H9 (cell line): ENCODE measurements at regions not wholly inside any gene's neighbourhood (a gene's known extent, or its start where the extent isn't known, plus 50 kb on each side); places are given as distances from the start of the nearest gene placed in this dataset.

ENCODE experiments used
- DNase-seq: peaks from one replicate; pipeline ENCODE4 v3.0.0-alpha.2; 2017
- H2AFZ ChIP-seq: one replicate; pipeline ENCODE4 v1.6.1; 2013; ENCODE audit warnings: mild to moderate bottlenecking, low read length, control low read depth, moderate library complexity
- H2AK5ac ChIP-seq: 2 replicates; pipeline ENCODE4 v1.6.1; 2013; ENCODE audit warnings: low read length, control low read depth, mixed read lengths; ENCODE audit not compliant: insufficient read length
- H2BK120ac ChIP-seq: one replicate; pipeline ENCODE4 v1.6.1; 2013; ENCODE audit warnings: low read depth, mild to moderate bottlenecking, low read length, control low read depth, inconsistent platforms; ENCODE audit not compliant: poor library complexity, severe bottlenecking
- H2BK12ac ChIP-seq: 2 replicates; pipeline ENCODE4 v1.6.1; 2013; ENCODE audit warnings: low read length, control low read depth, mixed read lengths, low read depth; ENCODE audit not compliant: insufficient read length
- H2BK15ac ChIP-seq: 2 replicates; pipeline ENCODE4 v1.6.1; 2013; ENCODE audit warnings: low read depth, low read length, control low read depth
- H2BK20ac ChIP-seq: one replicate; pipeline ENCODE4 v1.6.1; 2013; ENCODE audit warnings: low read depth, mild to moderate bottlenecking, low read length, control low read depth, inconsistent platforms; ENCODE audit not compliant: poor library complexity, severe bottlenecking
- H2BK5ac ChIP-seq: 2 replicates; pipeline ENCODE4 v1.6.1; 2013; ENCODE audit warnings: low read length, control low read depth, mixed read lengths; ENCODE audit not compliant: insufficient read length
- H3K14ac ChIP-seq: 2 replicates; pipeline ENCODE4 v1.6.1; 2013; ENCODE audit warnings: low read length, control low read depth; ENCODE audit not compliant: insufficient read depth
- H3K18ac ChIP-seq: 2 replicates; pipeline ENCODE4 v1.6.1; 2013; ENCODE audit warnings: low read depth, mild to moderate bottlenecking, mixed read lengths, low read length, control low read depth; ENCODE audit not compliant: insufficient read length
- H3K23ac ChIP-seq: 2 replicates; pipeline ENCODE4 v1.6.1; 2013; ENCODE audit warnings: low read length, control low read depth, mixed read lengths, low read depth; ENCODE audit not compliant: insufficient read length
- H3K23me2 ChIP-seq: 2 replicates; pipeline ENCODE4 v1.6.1; 2013; ENCODE audit warnings: low read depth, mild to moderate bottlenecking, mixed read lengths, low read length, control low read depth; ENCODE audit not compliant: insufficient read length, poor library complexity, severe bottlenecking
- H3K27ac ChIP-seq: 2 replicates; pipeline ENCODE4 v1.5.1; 2013; ENCODE audit warnings: low read length, control low read depth, mixed read lengths, low read depth; ENCODE audit not compliant: insufficient read length
- H3K27me3 ChIP-seq: 2 replicates; pipeline ENCODE4 v1.6.1; 2013; ENCODE audit warnings: low read length, control low read depth, inconsistent platforms; ENCODE audit not compliant: insufficient read depth
- H3K4ac ChIP-seq: 2 replicates; pipeline ENCODE4 v1.6.1; 2013; ENCODE audit warnings: low read depth, mild to moderate bottlenecking, control low read depth, inconsistent platforms, low read length, moderate library complexity
- H3K4me1 ChIP-seq: 2 replicates; pipeline ENCODE4 v1.6.1; 2013; ENCODE audit warnings: low read length, control low read depth, inconsistent platforms; ENCODE audit not compliant: insufficient read depth
- H3K4me2 ChIP-seq: 2 replicates; pipeline ENCODE4 v1.6.1; 2013; ENCODE audit warnings: low read length, control low read depth, mixed read lengths; ENCODE audit not compliant: insufficient read length, insufficient read depth
- H3K56ac ChIP-seq: 2 replicates; pipeline ENCODE4 v1.6.1; 2013; ENCODE audit warnings: low read depth, mild to moderate bottlenecking, mixed read lengths, low read length, control low read depth; ENCODE audit not compliant: insufficient read length
- H3K79me1 ChIP-seq: 2 replicates; pipeline ENCODE4 v1.6.1; 2013; ENCODE audit warnings: low read depth, mild to moderate bottlenecking, moderate library complexity, low read length, control low read depth, inconsistent platforms; ENCODE audit not compliant: insufficient read depth, poor library complexity, severe bottlenecking
- H3K79me2 ChIP-seq: 2 replicates; pipeline ENCODE4 v1.6.1; 2013; ENCODE audit warnings: low read length, control low read depth, inconsistent platforms; ENCODE audit not compliant: insufficient read depth
- H3K9ac ChIP-seq: 2 replicates; pipeline ENCODE4 v1.6.1; 2013; ENCODE audit warnings: low read length, control low read depth, mixed read lengths; ENCODE audit not compliant: insufficient read length; ENCODE audit errors: extremely low read depth
- H3K9me3 ChIP-seq: one replicate; pipeline ENCODE4 v1.6.1; 2013; ENCODE audit warnings: low read depth, low read length, inconsistent platforms; ENCODE audit not compliant: control insufficient read depth
- H3T11ph ChIP-seq: one replicate; pipeline ENCODE4 v1.6.1; 2013; ENCODE audit warnings: mild to moderate bottlenecking, low read length, control low read depth, inconsistent platforms
- H4K20me1 ChIP-seq: one replicate; pipeline ENCODE4 v1.6.1; 2013; ENCODE audit not compliant: control insufficient read depth, insufficient read length, insufficient read depth
- H4K5ac ChIP-seq: 2 replicates; pipeline ENCODE4 v1.6.1; 2013; ENCODE audit warnings: low read depth, mild to moderate bottlenecking, mixed read lengths, low read length, control low read depth; ENCODE audit not compliant: insufficient read length
- H4K8ac ChIP-seq: replicated peaks from 2 replicates; pipeline ENCODE4 v1.6.1; 2013; ENCODE audit warnings: low read length, control low read depth, mixed read lengths, low read depth; ENCODE audit not compliant: insufficient read length
- H4K91ac ChIP-seq: 2 replicates; pipeline ENCODE4 v1.6.1; 2013; ENCODE audit warnings: low read depth, mild to moderate bottlenecking, moderate library complexity, mixed read lengths, low read length, control low read depth; ENCODE audit not compliant: insufficient read length
- H3K27ac Mint-ChIP-seq, 3 experiments: 2 replicates in 2 of 3; 3 replicates in 1 of 3; pipeline ENCODE4 v1.8.0; 2020 to 2021; ENCODE audit warnings: mixed read lengths in 3 of 3, mild to moderate bottlenecking in 1 of 3, moderate library complexity in 1 of 3
- H3K27me3 Mint-ChIP-seq: 2 replicates; pipeline ENCODE4 v1.8.0; 2021; ENCODE audit warnings: low read depth, mild to moderate bottlenecking, moderate library complexity, mixed read lengths
- H3K36me3 Mint-ChIP-seq, 3 experiments: 2 replicates in 2 of 3; 3 replicates in 1 of 3; pipeline ENCODE4 v1.8.0; 2020 to 2021; ENCODE audit warnings: low read depth in 3 of 3, mixed read lengths in 3 of 3; ENCODE audit not compliant: insufficient read depth in 1 of 3
- H3K4me1 Mint-ChIP-seq, 2 experiments: 2 replicates each; pipeline ENCODE4 v1.8.0; 2020; ENCODE audit warnings: mixed read lengths in 2 of 2
- H3K4me3 Mint-ChIP-seq, 2 experiments: 2 replicates in 1 of 2; 3 replicates in 1 of 2; pipeline ENCODE4 v1.8.0; 2020 to 2021; ENCODE audit warnings: mild to moderate bottlenecking in 2 of 2, mixed read lengths in 2 of 2, moderate library complexity in 1 of 2
- H3K9me3 Mint-ChIP-seq, 2 experiments: 2 replicates in 1 of 2; 3 replicates in 1 of 2; pipeline ENCODE4 v1.8.0; 2020; ENCODE audit warnings: mild to moderate bottlenecking in 2 of 2, mixed read lengths in 2 of 2, moderate library complexity in 1 of 2
- WGBS: extraction: QIAGEN DNeasy Blood & Tissue Kit; methylation state at CpG from one replicate; pipeline ENCODE4 v1.1.7; 2013; ENCODE audit warnings: missing lambda C conversion rate, low lambda C conversion rate, mixed read lengths; ENCODE audit not compliant: insufficient read length; ENCODE audit errors: extremely low coverage; 5-methylcytosine and 5-hydroxymethylcytosine counted together
- TF ChIP-seq, protein P1 (sequence below): fragments of 200-600 bp; sonication (generic); conservative IDR thresholded peaks from 3 replicates; pipeline ENCODE4 v1.8.0; 2021; ENCODE audit warnings: antibody characterized with exemption, mild to moderate bottlenecking

DNA sequence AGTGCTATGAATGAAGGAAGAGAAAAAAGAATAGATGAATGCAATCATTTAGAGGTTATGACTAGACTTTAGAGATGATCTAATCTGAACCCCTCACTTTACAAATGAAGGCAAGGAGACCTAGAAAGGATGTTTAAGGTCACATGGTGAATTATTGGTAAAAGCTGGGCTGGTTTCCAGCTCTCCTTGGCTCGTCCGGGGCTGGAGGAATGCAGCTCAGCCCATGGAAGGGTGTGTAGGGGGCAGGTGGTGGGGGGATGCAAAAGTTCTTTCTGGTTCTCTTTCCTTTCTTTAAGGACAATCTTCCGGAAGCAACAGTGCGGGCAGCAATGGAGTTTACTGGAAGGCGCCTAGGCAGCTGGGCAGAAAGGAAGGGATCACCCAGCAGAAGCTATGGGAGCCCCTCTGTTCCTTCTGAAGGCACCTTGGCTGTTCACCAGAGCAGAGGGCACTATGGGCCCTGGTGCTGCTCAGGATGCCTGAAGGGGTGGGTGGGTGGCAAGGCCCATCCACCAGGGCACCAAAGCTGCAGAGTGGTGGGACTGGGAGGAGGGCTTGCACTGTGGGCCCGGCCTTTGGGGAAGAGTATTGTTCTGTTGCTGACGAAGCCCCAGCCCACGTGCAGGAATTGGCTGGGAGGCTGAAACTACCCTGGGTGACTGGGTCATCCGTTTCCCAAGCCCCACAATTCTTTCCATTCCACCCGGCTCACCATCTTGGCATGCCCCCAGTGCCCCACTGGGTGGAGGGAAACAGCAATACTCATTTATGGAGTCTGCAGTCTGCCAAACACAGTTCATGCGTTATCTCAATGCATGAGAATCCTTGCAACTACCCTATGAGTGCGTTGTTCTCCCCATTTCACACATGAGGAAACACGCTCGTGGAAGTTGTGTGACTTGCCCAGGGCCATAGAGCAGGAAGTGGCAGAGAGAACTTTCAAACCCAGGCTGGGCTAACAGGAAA, 78.2 kb downstream of the IRF2BPL start:
- no peak for DNase-seq
- Histone ChIP-seq H2AK5ac (no peak overlapping the region), H2BK12ac (no peak overlapping the region), H4K8ac (no peak overlapping the region), H3K27me3 (no peaks in the 10 kb centered on the region), H3K4me1 (peaks cover 6% of the 10 kb centered on the region; the same call in 1 of the 2 replicates), H3K23ac (no peak overlapping the region), H3T11ph (no peak overlapping the region), H2AFZ (no peak overlapping the region), H2BK5ac (no peak overlapping the region), H3K9me3 (no peaks in the 10 kb centered on the region), H3K79me1 (no peaks in the 10 kb centered on the region), H4K20me1 (no peaks in the 10 kb centered on the region), H3K23me2 (no peaks in the 10 kb centered on the region), H2BK120ac (no peak overlapping the region), H3K9ac (no peak overlapping the region), H3K27ac (no peak overlapping the region), H3K4ac (no peak overlapping the region), H3K79me2 (no peaks in the 10 kb centered on the region), H4K91ac (no peak overlapping the region), H3K56ac (no peak overlapping the region), H3K18ac (no peak overlapping the region), H3K4me2 (no peak overlapping the region), H2BK20ac (no peak overlapping the region), H4K5ac (no peak overlapping the region), H2BK15ac (no peak overlapping the region), H3K14ac (no peak overlapping the region)
- peaks cover 0 to 4% (median 1%) of the 10 kb centered on the region in 3 experiments; a peak in 1 of 7 replicates for H3K36me3 Mint-ChIP-seq
- peaks cover 40 to 46% of the 10 kb centered on the region in 2 experiments for H3K4me1 Mint-ChIP-seq
- WGBS = no CpG with 5 or more reads among the region's 14 CpGs
- no peak overlapping the region for H3K4me3 Mint-ChIP-seq
- H3K27me3 Mint-ChIP-seq = no peaks in the 10 kb centered on the region
- TF ChIP-seq, protein P1, sequence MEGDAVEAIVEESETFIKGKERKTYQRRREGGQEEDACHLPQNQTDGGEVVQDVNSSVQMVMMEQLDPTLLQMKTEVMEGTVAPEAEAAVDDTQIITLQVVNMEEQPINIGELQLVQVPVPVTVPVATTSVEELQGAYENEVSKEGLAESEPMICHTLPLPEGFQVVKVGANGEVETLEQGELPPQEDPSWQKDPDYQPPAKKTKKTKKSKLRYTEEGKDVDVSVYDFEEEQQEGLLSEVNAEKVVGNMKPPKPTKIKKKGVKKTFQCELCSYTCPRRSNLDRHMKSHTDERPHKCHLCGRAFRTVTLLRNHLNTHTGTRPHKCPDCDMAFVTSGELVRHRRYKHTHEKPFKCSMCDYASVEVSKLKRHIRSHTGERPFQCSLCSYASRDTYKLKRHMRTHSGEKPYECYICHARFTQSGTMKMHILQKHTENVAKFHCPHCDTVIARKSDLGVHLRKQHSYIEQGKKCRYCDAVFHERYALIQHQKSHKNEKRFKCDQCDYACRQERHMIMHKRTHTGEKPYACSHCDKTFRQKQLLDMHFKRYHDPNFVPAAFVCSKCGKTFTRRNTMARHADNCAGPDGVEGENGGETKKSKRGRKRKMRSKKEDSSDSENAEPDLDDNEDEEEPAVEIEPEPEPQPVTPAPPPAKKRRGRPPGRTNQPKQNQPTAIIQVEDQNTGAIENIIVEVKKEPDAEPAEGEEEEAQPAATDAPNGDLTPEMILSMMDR = no peak
- H3K9me3 Mint-ChIP-seq = no peaks in the 10 kb centered on the region; a peak in 2 of 5 replicates
- H3K27ac Mint-ChIP-seq = peak overlapping the region in 1 of 3 experiments; percentile 22; a peak in 1 of 7 replicates
